Lower leg skin (tissue), 3 donors: ENCODE measurements at regions not wholly inside any gene's neighbourhood (a gene's known extent, or its start where the extent isn't known, plus 50 kb on each side); places are given as distances from the start of the nearest gene placed in this dataset.

Source experiments
- CTCF ChIP-seq, 3 donors: fragments of 450-650 bp; IDR thresholded peaks; one replicate each; pipeline ENCODE4 v1.5.1; 2016; ENCODE audit warnings: antibody characterized with exemption in 3 of 3, mild to moderate bottlenecking in 3 of 3, moderate library complexity in 2 of 3
- POLR2A ChIP-seq, 2 donors: fragments of 450-650 bp; IDR thresholded peaks; one replicate each; pipeline ENCODE4 v1.6.1; 2016 to 2017; ENCODE audit warnings: antibody characterized with exemption in 2 of 2, mild to moderate bottlenecking in 1 of 2, moderate library complexity in 1 of 2

- TF ChIP-seq CTCF (IDR thresholded peaks at IDR 0.05) (no peak), POLR2A (IDR thresholded peaks at IDR 0.05) (no peak)
Observed at GRCh38 chr3:31371484-31372177, 161.1 kb upstream of the STT3B start.
